ENCODE measurements at regions not wholly inside any gene's neighbourhood (a gene's known extent, or its start where the extent isn't known, plus 50 kb on each side); places are given as distances from the start of the nearest gene placed in this dataset.

- TF ChIP-seq EZH2 (IDR thresholded peaks at IDR 0.05) = no peak
- TF ChIP-seq CTCF (IDR thresholded peaks at IDR 0.05) = no peak
- TF ChIP-seq EZH2phosphoT487 (IDR thresholded peaks at IDR 0.05) = no peak
Measured at GRCh38 chr2:128622955-128623620, 304.4 kb upstream of the HS6ST1 start.

All from neural progenitor cell (in vitro differentiated cells).